Adrenal gland (tissue), 5 donors: ENCODE measurements at regions not wholly inside any gene's neighbourhood (a gene's known extent, or its start where the extent isn't known, plus 50 kb on each side); places are given as distances from the start of the nearest gene placed in this dataset.

Experiments
- POLR2A ChIP-seq, 2 donors: fragments of 450-650 bp; IDR thresholded peaks; one replicate each; pipeline ENCODE4 v1.6.1; 2017; ENCODE audit warnings: antibody characterized with exemption in 2 of 2, mild to moderate bottlenecking in 2 of 2, moderate library complexity in 1 of 2
- TF ChIP-seq, protein P1 (sequence below), 6 experiments: fragments of 450-650 bp in 4 of 6; fragments of 200-600 bp in 2 of 6; sonication (generic) in 1 of 6; IDR thresholded peaks; 1 replicate in 5 of 6; 2 replicates in 1 of 6; pipeline versions ENCODE4 v1.5.1 to v1.8.0; 2016 to 2021; ENCODE audit warnings: antibody characterized with exemption in 6 of 6, mild to moderate bottlenecking in 2 of 6, moderate library complexity in 1 of 6
- donor health status: DM: no; HTN: no; CAD: no.

DNA sequence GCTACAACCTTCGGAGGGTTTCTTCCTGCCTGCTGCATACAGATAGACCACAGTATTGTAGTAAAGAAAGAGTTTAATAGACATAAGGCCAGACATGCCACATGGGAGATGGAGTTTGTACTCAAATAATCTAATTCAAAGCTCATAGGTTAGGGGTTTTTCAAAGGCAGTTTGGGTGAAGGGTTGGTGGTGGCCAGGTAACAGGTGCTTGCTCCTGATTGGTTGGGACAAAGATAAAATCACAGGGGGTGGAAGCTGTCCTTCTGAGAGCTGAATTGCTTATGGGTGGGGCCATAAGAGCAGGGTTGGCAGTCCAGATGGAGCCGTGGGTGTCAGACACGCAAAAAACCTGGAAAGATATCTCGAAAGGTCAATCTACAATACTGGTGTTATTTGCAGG, 92.3 kb upstream of the ETV3 start:
- TF ChIP-seq, protein P1, sequence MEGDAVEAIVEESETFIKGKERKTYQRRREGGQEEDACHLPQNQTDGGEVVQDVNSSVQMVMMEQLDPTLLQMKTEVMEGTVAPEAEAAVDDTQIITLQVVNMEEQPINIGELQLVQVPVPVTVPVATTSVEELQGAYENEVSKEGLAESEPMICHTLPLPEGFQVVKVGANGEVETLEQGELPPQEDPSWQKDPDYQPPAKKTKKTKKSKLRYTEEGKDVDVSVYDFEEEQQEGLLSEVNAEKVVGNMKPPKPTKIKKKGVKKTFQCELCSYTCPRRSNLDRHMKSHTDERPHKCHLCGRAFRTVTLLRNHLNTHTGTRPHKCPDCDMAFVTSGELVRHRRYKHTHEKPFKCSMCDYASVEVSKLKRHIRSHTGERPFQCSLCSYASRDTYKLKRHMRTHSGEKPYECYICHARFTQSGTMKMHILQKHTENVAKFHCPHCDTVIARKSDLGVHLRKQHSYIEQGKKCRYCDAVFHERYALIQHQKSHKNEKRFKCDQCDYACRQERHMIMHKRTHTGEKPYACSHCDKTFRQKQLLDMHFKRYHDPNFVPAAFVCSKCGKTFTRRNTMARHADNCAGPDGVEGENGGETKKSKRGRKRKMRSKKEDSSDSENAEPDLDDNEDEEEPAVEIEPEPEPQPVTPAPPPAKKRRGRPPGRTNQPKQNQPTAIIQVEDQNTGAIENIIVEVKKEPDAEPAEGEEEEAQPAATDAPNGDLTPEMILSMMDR (IDR thresholded peaks at IDR 0.05) = no peak
- no peak for TF ChIP-seq POLR2A (IDR thresholded peaks at IDR 0.05)
